HepG2 (cell line): ENCODE measurements at regions not wholly inside any gene's neighbourhood (a gene's known extent, or its start where the extent isn't known, plus 50 kb on each side); places are given as distances from the start of the nearest gene placed in this dataset.

Experiments used
- ATAC-seq: fragments of 200-7000 bp; cut with Tn5 transposase; 3 replicates; pipeline ENCODE4 v1.9.1; 2020; ENCODE audit warnings: mild to moderate bottlenecking, moderate library complexity
- BruUV-seq: library from RNA; stranded (reverse); fragments of 400-500 nt; replicated peaks from 2 replicates; lab custom pipeline; 2021; lab: Mats Ljungman, UMichigan
- CTCF ChIA-PET: fragments of 300-600 bp; formaldehyde crosslinking; extraction: SDS; loops from one replicate; lab custom pipeline; 2021; ENCODE audit warnings: low total read pairs, inconsistent platforms, low intra/inter-chr PET ratio; lab: Yijun Ruan, JAX
- POLR2A ChIA-PET: fragments of 350-600 bp; sonication (Branson Sonifier 250); formaldehyde crosslinking; loops from one replicate; lab custom pipeline; 2020; ENCODE audit warnings: antibody characterized with exemption, inconsistent platforms; lab: Yijun Ruan, JAX
- DNase-seq: peaks from one replicate; pipeline ENCODE4 v3.0.0-alpha.2; 2015; ENCODE audit warnings: low spot score
- FAIRE-seq: peaks from 3 replicates; lab custom pipeline; 2011; peaks lifted over from hg19 to GRCh38; lab: Jason Lieb, UNC
- H2AFZ ChIP-seq: one replicate; pipeline ENCODE4 v1.6.1; 2011; ENCODE audit warnings: low read length, inconsistent platforms
- H3K27ac ChIP-seq: fragments of 300-600 bp; 3 replicates; pipeline ENCODE4 v1.8.0; 2011; ENCODE audit warnings: mixed run types, mild to moderate bottlenecking, mixed read lengths, low read length, inconsistent platforms; ENCODE audit not compliant: insufficient read depth; ENCODE audit errors: extremely low read length
- H3K27me3 ChIP-seq, 2 experiments: fragments of 200-600 bp in 1 of 2; 2 replicates in 1 of 2; 3 replicates in 1 of 2; pipeline versions ENCODE4 v1.6.0 to v1.8.0; 2011; ENCODE audit warnings: low read length in 2 of 2, mild to moderate bottlenecking in 2 of 2, moderate library complexity in 2 of 2, inconsistent platforms in 1 of 2; ENCODE audit not compliant: insufficient read depth in 2 of 2, control insufficient read depth in 1 of 2
- H3K36me3 ChIP-seq, 2 experiments: fragments of 200-600 bp in 1 of 2; replicated peaks in 1 of 2; 2 replicates in 1 of 2; 3 replicates in 1 of 2; pipeline versions ENCODE4 v1.5.1 to v1.8.0; 2011; ENCODE audit warnings: low read length in 2 of 2, inconsistent platforms in 1 of 2; ENCODE audit not compliant: insufficient read depth in 2 of 2, control insufficient read depth in 1 of 2
- H3K4me1 ChIP-seq: 2 replicates; pipeline ENCODE4 v1.5.1; 2012; ENCODE audit warnings: low read length, inconsistent platforms; ENCODE audit not compliant: insufficient read depth
- H3K4me2 ChIP-seq: 2 replicates; pipeline ENCODE4 v1.6.0; 2011; ENCODE audit warnings: low read depth, low read length, inconsistent platforms
- H3K4me3 ChIP-seq, 3 experiments: fragments of 200-600 bp in 1 of 3; sonication (generic), shearing (Covaris generic) in 1 of 3; replicated peaks in 1 of 3; 2 replicates each; pipeline ENCODE4 v1.5.1; 2011 to 2016; ENCODE audit warnings: low read length in 3 of 3, inconsistent platforms in 2 of 3, low read depth in 2 of 3, mild to moderate bottlenecking in 2 of 3, control low read depth in 1 of 3, mixed read lengths in 1 of 3; ENCODE audit not compliant: insufficient read depth in 1 of 3
- H3K79me2 ChIP-seq: one replicate; pipeline ENCODE4 v1.6.1; 2011; ENCODE audit warnings: low read length, inconsistent platforms; ENCODE audit not compliant: insufficient read depth
- H3K9ac ChIP-seq: 2 replicates; pipeline ENCODE4 v1.6.0; 2011; ENCODE audit warnings: mild to moderate bottlenecking, low read depth, low read length, inconsistent platforms; ENCODE audit not compliant: insufficient read depth
- H3K9me3 ChIP-seq: 2 replicates; pipeline ENCODE4 v1.5.1; 2012; ENCODE audit warnings: mild to moderate bottlenecking, low read length
- H4K20me1 ChIP-seq: 2 replicates; pipeline ENCODE4 v1.6.0; 2011; ENCODE audit warnings: inconsistent platforms, mild to moderate bottlenecking, low read length, moderate library complexity; ENCODE audit not compliant: insufficient read depth
- REXO4 ChIP-seq: sonication (generic); formaldehyde crosslinking; IDR thresholded peaks from 2 replicates; pipeline ENCODE4 v1.8.0; 2022; ENCODE audit warnings: missing genetic modification reagents, mild to moderate bottlenecking, borderline replicate concordance
- RFX5 ChIP-seq: IDR thresholded peaks from 2 replicates; pipeline ENCODE4 v1.6.1; 2011; ENCODE audit warnings: low read depth, low read length, improper control_type of control experiment
- ZBTB3 ChIP-seq: sonication (generic); formaldehyde crosslinking; IDR thresholded peaks from 2 replicates; pipeline ENCODE4 v1.4.0; 2020; ENCODE audit warnings: low read depth, mild to moderate bottlenecking, moderate library complexity, missing genetic modification reagents, borderline replicate concordance
- ZSCAN21 ChIP-seq: sonication (generic); formaldehyde crosslinking; IDR thresholded peaks from 2 replicates; pipeline ENCODE4 v1.8.0; 2022; ENCODE audit warnings: mild to moderate bottlenecking, missing genetic modification reagents, moderate library complexity, borderline replicate concordance
- ZSCAN30 ChIP-seq: sonication (generic); formaldehyde crosslinking; IDR thresholded peaks from 2 replicates; pipeline ENCODE4 v1.5.0; 2020; ENCODE audit warnings: mild to moderate bottlenecking, missing genetic modification reagents
- WGBS: methylation state at CpG from one replicate; pipeline ENCODE4 v1.1.6; 2017; ENCODE audit warnings: low lambda C conversion rate; 5-methylcytosine and 5-hydroxymethylcytosine counted together
- in situ Hi-C: cut with HindIII; loops from 2 replicates; pipeline ENCODE4 v1.10.0; 2017; ENCODE audit warnings: low pct_unique_long_range_greater_than_20kb; ENCODE audit not compliant: extremely low pct_ligation_motif_present
- intact Hi-C: fragments of 100-400 bp; cut with micrococcal nuclease; formaldehyde crosslinking; loops from one replicate; pipeline ENCODE4 v1.10.0; 2022; ENCODE audit not compliant: unreplicated experiment
- TF ChIP-seq, protein P1 (sequence below): sonication (generic); formaldehyde crosslinking; IDR thresholded peaks from 2 replicates; pipeline ENCODE4 v1.5.0; 2020; ENCODE audit warnings: missing genetic modification reagents
- TF ChIP-seq, protein P2 (sequence below): sonication (generic); formaldehyde crosslinking; IDR thresholded peaks from 2 replicates; pipeline ENCODE4 v1.5.0; 2020; ENCODE audit warnings: mild to moderate bottlenecking, missing genetic modification reagents, borderline replicate concordance

DNA sequence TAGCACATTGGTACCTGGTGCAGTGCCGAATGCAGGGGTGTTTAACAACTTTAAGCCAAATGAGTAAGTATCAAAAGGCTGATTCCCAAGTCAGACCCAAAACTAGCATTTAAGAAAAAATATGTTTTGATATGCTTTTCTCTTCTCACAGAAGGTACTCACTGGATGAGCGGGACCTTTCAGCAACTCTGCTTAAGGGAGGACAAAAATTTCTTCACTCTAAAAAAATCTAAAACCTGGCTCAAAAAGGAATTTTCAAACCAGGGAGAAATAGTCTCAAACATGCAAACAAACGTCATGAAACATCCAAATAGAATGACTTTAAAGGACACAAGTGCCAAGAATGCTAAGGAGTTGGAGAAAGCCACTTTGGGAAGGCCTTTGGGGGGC, 962.1 kb downstream of the KCNMA1 start:
- H3K36me3 ChIP-seq = no peaks in the 10 kb centered on the region
- H3K79me2 ChIP-seq = no peaks in the 10 kb centered on the region
- DNase-seq (no peak), FAIRE-seq (no peak), ATAC-seq (no peak)
- H3K9ac ChIP-seq = no peak overlapping the region
- no TSS peak for BruUV-seq
- in situ Hi-C loops = no loop called here
- TF ChIP-seq ZBTB3 (CRISPR knock-in tag) = no peak
- TF ChIP-seq ZSCAN30 = no peak
- TF ChIP-seq ZSCAN21 (CRISPR knock-in tag) = no peak
- no peak for TF ChIP-seq REXO4 (CRISPR knock-in tag)
- no peak for TF ChIP-seq RFX5
- TF ChIP-seq, protein P1, sequence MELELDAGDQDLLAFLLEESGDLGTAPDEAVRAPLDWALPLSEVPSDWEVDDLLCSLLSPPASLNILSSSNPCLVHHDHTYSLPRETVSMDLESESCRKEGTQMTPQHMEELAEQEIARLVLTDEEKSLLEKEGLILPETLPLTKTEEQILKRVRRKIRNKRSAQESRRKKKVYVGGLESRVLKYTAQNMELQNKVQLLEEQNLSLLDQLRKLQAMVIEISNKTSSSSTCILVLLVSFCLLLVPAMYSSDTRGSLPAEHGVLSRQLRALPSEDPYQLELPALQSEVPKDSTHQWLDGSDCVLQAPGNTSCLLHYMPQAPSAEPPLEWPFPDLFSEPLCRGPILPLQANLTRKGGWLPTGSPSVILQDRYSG (CRISPR knock-in tag) = no peak
- TF ChIP-seq, protein P2, sequence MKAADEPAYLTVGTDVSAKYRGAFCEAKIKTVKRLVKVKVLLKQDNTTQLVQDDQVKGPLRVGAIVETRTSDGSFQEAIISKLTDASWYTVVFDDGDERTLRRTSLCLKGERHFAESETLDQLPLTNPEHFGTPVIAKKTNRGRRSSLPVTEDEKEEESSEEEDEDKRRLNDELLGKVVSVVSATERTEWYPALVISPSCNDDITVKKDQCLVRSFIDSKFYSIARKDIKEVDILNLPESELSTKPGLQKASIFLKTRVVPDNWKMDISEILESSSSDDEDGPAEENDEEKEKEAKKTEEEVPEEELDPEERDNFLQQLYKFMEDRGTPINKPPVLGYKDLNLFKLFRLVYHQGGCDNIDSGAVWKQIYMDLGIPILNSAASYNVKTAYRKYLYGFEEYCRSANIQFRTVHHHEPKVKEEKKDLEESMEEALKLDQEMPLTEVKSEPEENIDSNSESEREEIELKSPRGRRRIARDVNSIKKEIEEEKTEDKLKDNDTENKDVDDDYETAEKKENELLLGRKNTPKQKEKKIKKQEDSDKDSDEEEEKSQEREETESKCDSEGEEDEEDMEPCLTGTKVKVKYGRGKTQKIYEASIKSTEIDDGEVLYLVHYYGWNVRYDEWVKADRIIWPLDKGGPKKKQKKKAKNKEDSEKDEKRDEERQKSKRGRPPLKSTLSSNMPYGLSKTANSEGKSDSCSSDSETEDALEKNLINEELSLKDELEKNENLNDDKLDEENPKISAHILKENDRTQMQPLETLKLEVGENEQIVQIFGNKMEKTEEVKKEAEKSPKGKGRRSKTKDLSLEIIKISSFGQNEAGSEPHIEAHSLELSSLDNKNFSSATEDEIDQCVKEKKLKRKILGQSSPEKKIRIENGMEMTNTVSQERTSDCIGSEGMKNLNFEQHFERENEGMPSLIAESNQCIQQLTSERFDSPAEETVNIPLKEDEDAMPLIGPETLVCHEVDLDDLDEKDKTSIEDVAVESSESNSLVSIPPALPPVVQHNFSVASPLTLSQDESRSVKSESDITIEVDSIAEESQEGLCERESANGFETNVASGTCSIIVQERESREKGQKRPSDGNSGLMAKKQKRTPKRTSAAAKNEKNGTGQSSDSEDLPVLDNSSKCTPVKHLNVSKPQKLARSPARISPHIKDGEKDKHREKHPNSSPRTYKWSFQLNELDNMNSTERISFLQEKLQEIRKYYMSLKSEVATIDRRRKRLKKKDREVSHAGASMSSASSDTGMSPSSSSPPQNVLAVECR (CRISPR knock-in tag) = no peak
- H3K4me2 ChIP-seq = no peak overlapping the region
- ChIA-PET POLR2A (no interaction called here), CTCF (no interaction called here)
- intact Hi-C loops = no loop called here
- 0% methylated on average over 3 of the region's 3 CpGs for WGBS
- H3K9me3 ChIP-seq = no peaks in the 10 kb centered on the region
- H3K4me1 ChIP-seq = no peaks in the 10 kb centered on the region
- H2AFZ ChIP-seq = no peak overlapping the region
- H3K4me3 ChIP-seq = no peak overlapping the region
- H3K27ac ChIP-seq = no peak overlapping the region
- peaks cover 0 to 4% of the 10 kb centered on the region in 2 experiments; a peak in 1 of 5 replicates for H3K27me3 ChIP-seq
- no peaks in the 10 kb centered on the region for H4K20me1 ChIP-seq
